HCT116 (cell line): ENCODE measurements at regions not wholly inside any gene's neighbourhood (a gene's known extent, or its start where the extent isn't known, plus 50 kb on each side); places are given as distances from the start of the nearest gene placed in this dataset.

Source experiments
- ATAC-seq: fragments of 200-7000 bp; cut with Tn5 transposase; 2 replicates; pipeline ENCODE4 v1.9.1; 2020; ENCODE audit warnings: mild to moderate bottlenecking, moderate library complexity
- BruUV-seq: library from RNA; stranded (reverse); fragments of 400-500 nt; replicated peaks from 2 replicates; lab custom pipeline; 2021; lab: Mats Ljungman, UMichigan
- CTCF ChIA-PET: fragments of 300-600 bp; sonication (Branson Sonifier 250); formaldehyde crosslinking; loops from one replicate; lab custom pipeline; 2021; ENCODE audit warnings: antibody characterized with exemption; lab: Charles Lee
- POLR2A ChIA-PET: fragments of 300-600, 350-600 bp; sonication (Branson Sonifier 250); formaldehyde crosslinking; loops from one replicate; lab custom pipeline; 2021; ENCODE audit warnings: antibody characterized with exemption; lab: Charles Lee
- RAD21 ChIA-PET, 2 experiments: fragments of 300-600 bp; sonication (Branson Sonifier 250); formaldehyde crosslinking; loops; one replicate each; lab custom pipeline; 2023; ENCODE audit warnings: low total read pairs in 2 of 2; ENCODE audit not compliant: uncharacterized antibody in 2 of 2, unreplicated experiment in 2 of 2, low non-redundant PET in 1 of 2; lab: Charles Lee
- DNase-seq: peaks from one replicate; pipeline ENCODE4 v3.0.0-alpha.2; 2010; ENCODE audit warnings: low read depth, low spot score
- H2AFZ ChIP-seq: fragments of 200-600 bp; shearing (Covaris generic), sonication (generic); 2 replicates; pipeline ENCODE4 v1.6.1; 2017; ENCODE audit warnings: low read depth, mixed run types, mixed read lengths, antibody characterized with exemption, low read length; ENCODE audit not compliant: poor library complexity, severe bottlenecking
- H3K27ac ChIP-seq: 2 replicates; pipeline ENCODE4 v1.5.1; 2012; ENCODE audit warnings: low read depth, low read length
- H3K27me3 ChIP-seq: fragments of 200-600 bp; sonication (generic); 2 replicates; pipeline ENCODE4 v1.6.1; 2016; ENCODE audit warnings: mixed run types, low read length, mixed read lengths; ENCODE audit not compliant: insufficient read depth
- H3K36me3 ChIP-seq, 2 experiments: fragments of 200-500 bp in 1 of 2; fragments of 200-600 bp in 1 of 2; sonication (Bioruptor generic) in 1 of 2; sonication (generic) in 1 of 2; 2 replicates each; pipeline versions ENCODE4 v1.5.1 to v1.6.1; 2014 to 2016; ENCODE audit warnings: low read length in 2 of 2, inconsistent platforms in 1 of 2, mixed read lengths in 1 of 2, mixed run types in 1 of 2; ENCODE audit not compliant: insufficient read depth in 2 of 2, control insufficient read depth in 1 of 2
- H3K4me1 ChIP-seq, 2 experiments: fragments of 200-600 bp in 1 of 2; sonication (generic) in 1 of 2; 2 replicates each; pipeline versions ENCODE4 v1.5.1 to v1.6.1; 2012 to 2017; ENCODE audit warnings: low read length in 2 of 2, inconsistent platforms in 1 of 2, mild to moderate bottlenecking in 1 of 2, mixed read lengths in 1 of 2, mixed run types in 1 of 2, moderate library complexity in 1 of 2; ENCODE audit not compliant: insufficient read depth in 2 of 2, control insufficient read depth in 1 of 2
- H3K4me2 ChIP-seq: fragments of 200-600 bp; sonication (generic); 2 replicates; pipeline ENCODE4 v1.6.1; 2017; ENCODE audit warnings: mixed run types, low read length, mixed read lengths
- H3K4me3 ChIP-seq, 2 experiments: fragments of 200-600 bp in 1 of 2; sonication (generic) in 1 of 2; replicated peaks in 1 of 2; 2 replicates each; pipeline ENCODE4 v1.5.1; 2011 to 2016; ENCODE audit warnings: low read length in 2 of 2, control low read depth in 1 of 2, low read depth in 1 of 2, mild to moderate bottlenecking in 1 of 2, mixed read lengths in 1 of 2, mixed run types in 1 of 2
- H3K79me2 ChIP-seq: fragments of 200-600 bp; sonication (generic); 2 replicates; pipeline ENCODE4 v1.6.1; 2017; ENCODE audit warnings: mild to moderate bottlenecking, mixed run types, low read length, moderate library complexity, mixed read lengths; ENCODE audit not compliant: insufficient read depth
- H3K9ac ChIP-seq: fragments of 200-600 bp; sonication (generic); 2 replicates; pipeline ENCODE4 v1.6.1; 2016; ENCODE audit warnings: low read length, mixed read lengths
- H3K9me2 ChIP-seq: fragments of 200-600 bp; sonication (generic), shearing (Covaris generic); 2 replicates; pipeline ENCODE4 v1.6.1; 2017; ENCODE audit warnings: mixed run types, mild to moderate bottlenecking, moderate library complexity; ENCODE audit not compliant: insufficient read depth
- H3K9me3 ChIP-seq, 2 experiments: fragments of 200-500 bp in 1 of 2; fragments of 200-600 bp in 1 of 2; sonication (Bioruptor generic) in 1 of 2; sonication (generic) in 1 of 2; 2 replicates each; pipeline ENCODE4 v1.6.1; 2014 to 2017; ENCODE audit warnings: low read length in 2 of 2, mixed read lengths in 2 of 2, inconsistent platforms in 1 of 2, low read depth in 1 of 2, mild to moderate bottlenecking in 1 of 2, mixed run types in 1 of 2, moderate library complexity in 1 of 2; ENCODE audit not compliant: control insufficient read depth in 1 of 2, insufficient read depth in 1 of 2
- H4K20me1 ChIP-seq: fragments of 200-600 bp; sonication (generic), shearing (Covaris generic); 2 replicates; pipeline ENCODE4 v1.6.1; 2017; ENCODE audit warnings: mixed run types, mild to moderate bottlenecking, moderate library complexity; ENCODE audit not compliant: insufficient read depth
- ATF3 ChIP-seq: IDR thresholded peaks from 2 replicates; pipeline ENCODE4 v1.6.1; 2012
- CTCF ChIP-seq, 3 experiments: fragments of 200-600 bp in 1 of 3; sonication (generic) in 1 of 3; IDR thresholded peaks in 2 of 3; conservative IDR thresholded peaks in 1 of 3; 2 replicates each; pipeline ENCODE4 v1.5.1; 2012 to 2017; ENCODE audit warnings: low read depth in 2 of 3, low read length in 2 of 3, antibody characterized with exemption in 1 of 3, borderline replicate concordance in 1 of 3, control low read depth in 1 of 3, mild to moderate bottlenecking in 1 of 3, mixed read lengths in 1 of 3, mixed run types in 1 of 3, moderate library complexity in 1 of 3; ENCODE audit not compliant: insufficient read depth in 1 of 3
- EZH2phosphoT487 ChIP-seq: fragments of 200-600 bp; IDR thresholded peaks from 2 replicates; pipeline ENCODE4 v1.6.1; 2018; ENCODE audit warnings: antibody characterized with exemption, borderline replicate concordance
- JUND ChIP-seq: IDR thresholded peaks from 2 replicates; pipeline ENCODE4 v1.6.1; 2012
- RAD21 ChIP-seq: IDR thresholded peaks from 2 replicates; pipeline ENCODE4 v1.6.1; 2012; ENCODE audit warnings: low read depth, mild to moderate bottlenecking
- SIN3A ChIP-seq: IDR thresholded peaks from 2 replicates; pipeline ENCODE4 v1.6.1; 2012; ENCODE audit warnings: low read depth
- TCF7L2 ChIP-seq: IDR thresholded peaks from 2 replicates; pipeline ENCODE4 v1.7.0; 2011; ENCODE audit warnings: borderline replicate concordance, inconsistent platforms; ENCODE audit not compliant: insufficient read depth, insufficient read length; ENCODE audit errors: extremely low read depth
- YY1 ChIP-seq: IDR thresholded peaks from 2 replicates; pipeline ENCODE4 v1.6.1; 2011; ENCODE audit warnings: low read length, low read depth, moderate library complexity, mild to moderate bottlenecking; ENCODE audit not compliant: insufficient replicate concordance; ENCODE audit errors: extremely low read depth
- ZNF274 ChIP-seq: fragments of 200-500 bp; sonication (Bioruptor generic); IDR thresholded peaks from 2 replicates; pipeline ENCODE4 v1.6.1; 2014; ENCODE audit warnings: mild to moderate bottlenecking, low read depth, low read length, inconsistent platforms
- intact Hi-C: fragments of 100-400 bp; cut with micrococcal nuclease; formaldehyde crosslinking; loops from 2 replicates; pipeline ENCODE4 v1.10.0; 2022

DNA sequence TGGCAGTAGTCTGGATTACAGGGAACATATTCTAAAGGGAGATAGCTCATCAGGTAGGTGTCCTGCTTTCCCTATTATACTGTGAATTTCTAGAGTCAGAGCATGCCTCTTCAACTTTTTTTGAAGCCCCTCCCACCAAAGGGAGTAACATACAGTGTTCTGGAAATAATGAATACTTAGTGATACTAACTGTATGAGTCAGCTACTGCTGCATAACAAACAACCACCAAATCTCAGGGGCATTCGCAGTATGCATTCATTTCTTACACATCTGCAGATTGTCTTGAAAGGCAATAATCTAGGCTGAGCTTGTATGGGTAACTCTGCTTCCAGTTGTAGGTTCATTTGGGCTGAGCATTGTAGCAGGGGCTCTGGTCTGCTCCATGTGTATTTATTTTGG, 409.7 kb upstream of the SPRED2 start:
- POLR2A ChIA-PET: no interaction called here
- Histone ChIP-seq H3K9me2 (no peaks in the 10 kb centered on the region), H3K36me3 (no peaks in the 10 kb centered on the region), H3K79me2 (no peaks in the 10 kb centered on the region), H3K9me3 (no peaks in the 10 kb centered on the region), H3K4me3 (no peak overlapping the region), H3K4me1 (no peaks in the 10 kb centered on the region), H3K9ac (no peak overlapping the region), H3K27ac (no peak overlapping the region), H2AFZ (no peak overlapping the region), H3K4me2 (no peak overlapping the region), H4K20me1 (no peaks in the 10 kb centered on the region), H3K27me3 (peaks cover 58% of the 10 kb centered on the region)
- no TSS peak for BruUV-seq
- ATAC-seq (no peak), DNase-seq (no peak)
- intact Hi-C loops: no loop called here
- no peak for TF ChIP-seq CTCF (IDR thresholded peaks at IDR 0.05 in 2 of 3, conservative IDR thresholded peaks at IDR 0.05 in 1 of 3; ENCODE audit: borderline replicate concordance in 1 of 3, insufficient read depth in 1 of 3, low read depth in 2 of 3, low read length in 2 of 3)
- no peak for TF ChIP-seq EZH2phosphoT487
- TF ChIP-seq ATF3: no peak
- TF ChIP-seq ZNF274: no peak
- no peak for TF ChIP-seq RAD21
- no peak for TF ChIP-seq TCF7L2
- TF ChIP-seq YY1: no peak
- no peak for TF ChIP-seq JUND
- TF ChIP-seq SIN3A: no peak
- CTCF ChIA-PET: no interaction called here
- RAD21 ChIA-PET: no interaction called here
